Natural killer cell treated with Interleukin-12 subunit alpha and Interleukin-12 subunit beta and Interleukin-15 and Interleukin-18, amount 100 ng/mL, for 72 hours (primary cell): ENCODE measurements at regions not wholly inside any gene's neighbourhood (a gene's known extent, or its start where the extent isn't known, plus 50 kb on each side); places are given as distances from the start of the nearest gene placed in this dataset.
A peak's percentile ranks its signal among the peaks of the same experiment; 100 is the strongest.

Source experiments
- ATAC-seq, 2 donors: fragments of 150-1000 bp; cut with Tn5 transposase in 1 of 2; sonication (Bioruptor Pico), chemical (Tn5 transposase) in 1 of 2; 2 replicates each; pipeline ENCODE4 v1.10.0; 2021
- DNase-seq: peaks from one replicate; pipeline ENCODE4 v3.0.0; 2022; ENCODE audit warnings: low spot score
- H3K27ac Mint-ChIP-seq, 2 donors: 1 replicate in 1 of 2; 2 replicates in 1 of 2; pipeline ENCODE4 v1.8.0; 2022; ENCODE audit warnings: mixed read lengths in 2 of 2, mild to moderate bottlenecking in 1 of 2, moderate library complexity in 1 of 2
- H3K27me3 Mint-ChIP-seq, 2 donors: 1 replicate in 1 of 2; 2 replicates in 1 of 2; pipeline ENCODE4 v1.8.0; 2022; ENCODE audit warnings: mixed read lengths in 2 of 2
- H3K36me3 Mint-ChIP-seq: one replicate; pipeline ENCODE4 v1.8.0; 2022; ENCODE audit warnings: mixed read lengths
- H3K4me1 Mint-ChIP-seq, 2 donors: 1 replicate in 1 of 2; 2 replicates in 1 of 2; pipeline ENCODE4 v1.8.0; 2022; ENCODE audit warnings: low read depth in 2 of 2, mixed read lengths in 2 of 2, mild to moderate bottlenecking in 1 of 2
- H3K4me3 Mint-ChIP-seq: one replicate; pipeline ENCODE4 v1.8.0; 2022; ENCODE audit warnings: mixed read lengths
- H3K9me3 Mint-ChIP-seq: 2 replicates; pipeline ENCODE4 v1.8.0; 2022; ENCODE audit warnings: mixed read lengths

DNA sequence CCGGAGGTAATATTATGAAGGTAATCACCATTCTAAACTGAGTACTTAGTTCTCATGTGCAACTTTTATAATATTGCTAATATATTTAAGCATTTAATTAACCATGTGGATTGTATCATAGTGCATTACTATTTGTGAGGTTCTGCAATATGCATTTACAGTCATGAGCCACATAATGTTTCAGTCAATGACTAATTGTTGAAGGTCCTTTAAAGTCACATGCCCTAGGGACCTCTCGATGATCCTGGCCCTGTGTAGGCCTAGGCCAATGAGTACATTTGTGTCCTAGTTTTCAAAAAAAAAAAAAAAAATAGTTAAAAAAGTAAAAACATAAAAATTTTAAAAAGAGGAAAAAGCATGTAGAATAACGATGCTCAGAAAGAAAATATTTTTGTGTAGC lies 298.0 kb downstream of the DSEL start:
- Mint-ChIP-seq H3K9me3 (no peaks in the 10 kb centered on the region), H3K27me3 (peaks cover 0 to 4% of the 10 kb centered on the region in 2 donors), H3K36me3 (no peaks in the 10 kb centered on the region), H3K4me1 (no peaks in the 10 kb centered on the region), H3K4me3 (no peak overlapping the region), H3K27ac (no peak overlapping the region)
- no peak for ATAC-seq
- no peak for DNase-seq

DNA sequence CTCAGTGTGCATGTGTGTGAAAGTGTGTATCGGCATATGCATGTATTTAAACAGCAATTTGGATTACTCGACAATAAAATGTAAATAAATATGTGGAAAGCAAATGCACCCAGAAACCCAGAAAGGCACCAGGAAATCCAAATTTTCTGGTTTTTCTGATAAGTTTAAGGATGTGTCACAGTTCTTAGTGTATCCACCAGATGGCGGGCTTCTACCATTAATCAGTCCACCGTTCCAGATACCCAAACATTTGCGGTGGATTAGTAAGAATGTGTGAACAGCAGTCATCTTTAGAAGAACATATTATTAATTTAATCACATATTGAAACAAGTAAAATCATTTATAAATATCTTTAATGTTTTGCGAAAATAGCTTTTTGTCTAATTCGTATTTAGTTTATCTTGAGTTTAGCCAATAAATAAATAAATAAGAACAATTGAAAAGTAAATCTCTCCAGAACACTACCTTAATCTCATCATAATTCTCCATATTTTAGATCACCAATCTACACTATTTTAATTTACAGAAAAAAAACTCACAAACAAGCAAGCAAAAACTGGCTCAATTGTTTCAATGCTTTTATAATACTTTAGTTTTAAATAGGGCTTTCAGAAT lies 298.9 kb downstream of the DSEL start:
- H3K9me3 Mint-ChIP-seq: no peaks in the 10 kb centered on the region
- ATAC-seq (peak in 1 of 2 donors; percentile 72), DNase-seq (peak; percentile 59)
- H3K27me3 Mint-ChIP-seq: peaks cover 0 to 4% of the 10 kb centered on the region in 2 donors
- no peaks in the 10 kb centered on the region for H3K4me1 Mint-ChIP-seq
- no peaks in the 10 kb centered on the region for H3K36me3 Mint-ChIP-seq
- H3K27ac Mint-ChIP-seq: no peak overlapping the region
- no peak overlapping the region for H3K4me3 Mint-ChIP-seq

DNA sequence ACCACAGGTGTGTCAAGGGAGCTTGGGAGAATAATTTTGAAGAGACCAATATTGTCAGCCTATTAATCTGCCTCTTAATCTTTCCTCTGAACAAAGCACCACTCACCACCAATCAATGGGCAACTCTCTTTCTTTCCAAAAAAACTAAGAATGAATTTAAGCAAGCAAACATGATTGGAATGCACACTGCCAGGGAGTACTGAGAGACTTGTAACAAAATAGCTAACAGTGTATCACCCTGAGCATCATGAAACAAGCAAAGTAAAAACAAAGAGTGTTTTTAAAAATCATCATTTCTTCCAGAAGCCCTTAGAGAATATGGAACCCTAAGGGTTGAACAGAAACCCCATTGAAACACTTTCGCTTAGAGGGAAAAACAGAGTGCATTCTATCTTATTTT lies 299.7 kb downstream of the DSEL start:
- ATAC-seq (no peak), DNase-seq (no peak)
- H3K36me3 Mint-ChIP-seq: no peaks in the 10 kb centered on the region
- H3K4me3 Mint-ChIP-seq: no peak overlapping the region
- no peak overlapping the region for H3K27ac Mint-ChIP-seq
- H3K9me3 Mint-ChIP-seq: no peaks in the 10 kb centered on the region
- H3K27me3 Mint-ChIP-seq: peaks cover 0 to 4% of the 10 kb centered on the region in 2 donors
- no peaks in the 10 kb centered on the region for H3K4me1 Mint-ChIP-seq

DNA sequence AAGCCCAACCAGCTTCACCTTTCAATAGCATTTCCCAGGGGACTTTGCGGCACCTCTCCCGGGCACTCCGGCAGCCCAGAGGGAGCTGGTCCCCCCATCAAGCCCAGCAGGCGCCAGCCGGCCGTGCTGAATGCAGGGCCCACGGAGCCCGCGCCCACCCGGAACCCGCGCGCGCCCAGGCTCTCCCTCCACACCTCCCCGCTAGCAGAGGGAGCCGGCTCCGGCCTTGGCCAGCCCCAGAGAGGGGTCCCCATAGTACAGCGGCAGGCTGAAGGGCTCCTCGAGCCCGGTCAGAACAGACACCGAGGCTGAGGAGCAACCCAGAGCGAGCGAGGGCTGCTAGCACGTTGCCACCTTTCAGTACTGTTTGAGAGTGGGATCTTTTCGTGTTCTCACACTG lies 300.8 kb downstream of the DSEL start:
- H3K9me3 Mint-ChIP-seq: no peaks in the 10 kb centered on the region
- no peaks in the 10 kb centered on the region for H3K27me3 Mint-ChIP-seq

DNA sequence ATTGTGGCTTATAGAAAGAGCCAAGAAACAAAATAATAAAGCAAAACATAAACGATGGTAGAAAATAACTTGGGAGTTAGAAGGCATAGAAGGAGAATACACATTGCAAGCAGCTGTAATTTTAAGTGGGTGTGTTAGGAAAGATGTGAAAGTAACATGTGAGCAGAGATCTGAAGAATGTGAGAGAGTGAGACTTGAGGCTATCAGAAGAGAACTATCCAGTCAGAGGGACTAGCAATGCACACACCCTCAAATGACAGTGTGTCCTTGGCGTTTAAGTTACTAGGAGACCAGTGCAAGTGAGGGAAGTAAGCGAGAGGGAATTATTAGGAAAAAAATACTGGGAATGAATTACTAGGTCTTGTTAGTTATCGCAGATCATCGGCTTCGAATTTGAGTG lies 304.9 kb downstream of the DSEL start:
- no peaks in the 10 kb centered on the region for H3K36me3 Mint-ChIP-seq
- ATAC-seq (no peak), DNase-seq (no peak)
- H3K27ac Mint-ChIP-seq: no peak overlapping the region
- H3K9me3 Mint-ChIP-seq: no peaks in the 10 kb centered on the region
- no peak overlapping the region for H3K4me3 Mint-ChIP-seq
- no peaks in the 10 kb centered on the region for H3K27me3 Mint-ChIP-seq
- no peaks in the 10 kb centered on the region for H3K4me1 Mint-ChIP-seq

More for the DNA sequence above, 300.8 kb downstream of the DSEL start:
- no peak for ATAC-seq
- Mint-ChIP-seq H3K36me3 (no peaks in the 10 kb centered on the region), H3K27ac (no peak overlapping the region), H3K4me1 (no peaks in the 10 kb centered on the region), H3K4me3 (no peak overlapping the region)
- DNase-seq: no peak

DNA sequence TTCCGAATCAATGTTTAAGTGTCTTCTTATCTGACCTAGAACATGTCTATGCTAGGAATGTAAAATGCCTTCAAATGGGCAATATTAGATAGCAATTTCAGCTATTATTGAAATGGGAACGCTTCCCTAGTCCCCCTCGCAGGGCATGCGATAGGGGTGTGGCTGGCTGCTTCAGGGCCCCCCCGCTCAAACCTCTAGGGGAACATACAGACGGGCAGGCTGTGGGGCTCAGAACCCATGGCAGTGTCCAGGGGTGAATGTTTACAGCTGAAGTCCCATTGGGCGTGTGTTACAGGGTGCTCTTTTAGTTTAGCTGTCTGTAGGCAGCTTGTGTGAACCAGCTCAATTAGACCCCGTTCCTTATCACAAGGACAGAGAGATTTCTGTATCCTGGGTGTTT lies 315.9 kb downstream of the DSEL start:
- Mint-ChIP-seq H3K4me1 (no peaks in the 10 kb centered on the region), H3K27me3 (no peaks in the 10 kb centered on the region), H3K27ac (no peak overlapping the region), H3K36me3 (no peaks in the 10 kb centered on the region), H3K9me3 (no peaks in the 10 kb centered on the region), H3K4me3 (no peak overlapping the region)
- ATAC-seq (no peak), DNase-seq (no peak)

DNA sequence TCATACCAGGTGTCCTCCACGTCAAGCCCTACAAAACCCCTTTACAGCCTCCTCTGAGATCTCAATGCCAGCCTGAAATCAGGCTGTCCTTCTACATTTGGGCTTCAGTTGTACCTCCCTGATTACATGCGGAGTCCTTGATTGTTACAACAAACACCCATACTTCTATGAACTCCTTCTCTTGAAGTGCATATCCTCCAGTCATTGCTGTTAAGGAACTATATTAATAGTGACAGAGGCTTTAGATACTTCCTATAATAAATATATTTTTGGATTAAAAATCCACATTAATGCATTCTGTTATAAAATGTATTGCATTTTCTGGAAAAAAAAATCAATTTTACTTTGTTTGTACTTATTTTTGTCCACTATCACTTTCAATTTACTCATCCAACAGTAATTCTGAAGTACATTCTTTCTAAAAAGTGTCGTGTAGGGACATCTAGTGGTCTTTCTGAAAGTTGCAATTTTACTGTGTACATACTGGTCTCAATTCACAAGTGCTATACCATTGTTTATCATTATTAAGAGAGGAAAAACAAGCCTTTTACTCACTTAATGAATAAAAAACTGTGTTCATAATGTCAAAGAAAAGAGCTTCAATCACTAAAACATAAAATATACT lies 316.4 kb downstream of the DSEL start:
- Mint-ChIP-seq H3K27me3 (no peaks in the 10 kb centered on the region), H3K36me3 (no peaks in the 10 kb centered on the region), H3K27ac (no peak overlapping the region), H3K4me3 (no peak overlapping the region), H3K9me3 (no peaks in the 10 kb centered on the region), H3K4me1 (no peaks in the 10 kb centered on the region)
- DNase-seq (no peak), ATAC-seq (no peak)

DNA sequence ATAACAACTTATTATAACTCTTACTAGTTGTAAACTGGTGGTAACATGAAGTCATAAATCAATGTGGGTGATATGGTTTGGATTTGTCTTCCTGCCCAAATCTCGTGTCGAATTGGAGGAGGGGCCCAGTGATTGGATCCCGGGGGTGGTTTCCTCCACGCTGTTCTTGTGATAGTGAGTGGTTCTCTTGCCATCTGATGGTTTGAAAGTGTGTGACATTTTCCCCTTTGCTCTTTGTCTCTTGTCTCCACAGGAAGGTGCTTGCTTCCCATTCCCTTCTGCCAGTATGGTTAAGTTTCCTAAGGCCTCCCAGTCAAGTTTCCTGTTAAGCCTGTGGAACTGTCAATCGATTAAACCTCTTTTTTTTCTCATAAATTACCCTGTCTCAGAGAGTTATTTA lies 321.6 kb downstream of the DSEL start:
- DNase-seq (no peak), ATAC-seq (no peak)
- no peak overlapping the region for H3K27ac Mint-ChIP-seq

DNA sequence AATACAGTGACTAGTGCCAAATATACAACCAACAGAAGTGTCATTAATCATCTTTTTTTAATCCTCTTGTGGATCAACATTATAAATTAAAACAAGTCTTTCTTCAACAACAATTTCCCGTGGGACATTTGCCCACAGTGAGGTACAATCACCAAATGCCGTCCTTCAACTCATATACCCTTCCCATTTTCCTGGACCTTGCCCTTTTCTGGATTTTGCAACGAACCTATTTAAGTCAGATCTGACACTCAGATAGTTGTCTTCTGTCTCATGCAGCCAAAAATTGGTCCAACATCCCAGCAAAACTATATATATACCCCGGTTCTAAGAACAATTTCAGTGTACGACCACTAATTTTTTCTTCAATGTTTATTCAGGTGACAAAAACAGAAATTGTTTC lies 324.0 kb downstream of the DSEL start:
- H3K36me3 Mint-ChIP-seq: no peaks in the 10 kb centered on the region
- no peaks in the 10 kb centered on the region for H3K4me1 Mint-ChIP-seq
- DNase-seq (no peak), ATAC-seq (no peak)
- H3K4me3 Mint-ChIP-seq: no peak overlapping the region
- no peak overlapping the region for H3K27ac Mint-ChIP-seq
- H3K9me3 Mint-ChIP-seq: no peaks in the 10 kb centered on the region
- H3K27me3 Mint-ChIP-seq: no peaks in the 10 kb centered on the region

More for the DNA sequence above, 321.6 kb downstream of the DSEL start:
- Mint-ChIP-seq H3K4me1 (no peaks in the 10 kb centered on the region), H3K9me3 (no peaks in the 10 kb centered on the region), H3K4me3 (no peak overlapping the region), H3K27me3 (no peaks in the 10 kb centered on the region), H3K36me3 (no peaks in the 10 kb centered on the region)

DNA sequence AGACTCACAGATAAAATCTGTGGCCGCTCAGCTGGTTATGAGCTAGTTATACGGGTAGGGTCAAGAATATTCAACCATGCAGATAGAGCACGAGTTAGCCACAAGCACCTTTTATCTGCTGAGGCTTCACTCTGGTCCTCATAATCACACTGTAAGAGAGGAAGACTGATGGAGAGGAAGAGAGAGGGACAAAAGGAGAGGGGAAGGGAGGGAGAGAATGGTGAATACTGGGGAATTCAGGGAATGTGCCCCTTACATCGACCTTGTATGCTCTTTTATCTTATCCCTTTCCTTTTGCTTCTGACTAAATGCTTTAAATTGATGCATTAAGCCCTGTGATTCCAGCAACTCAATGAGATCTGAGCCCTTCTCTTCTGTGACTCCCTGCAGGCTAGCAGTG lies 333.1 kb downstream of the DSEL start:
- Mint-ChIP-seq H3K27me3 (no peaks in the 10 kb centered on the region), H3K36me3 (no peaks in the 10 kb centered on the region), H3K4me3 (no peak overlapping the region), H3K9me3 (peaks cover 5% of the 10 kb centered on the region), H3K27ac (no peak overlapping the region), H3K4me1 (no peaks in the 10 kb centered on the region)
- DNase-seq (no peak), ATAC-seq (no peak)

DNA sequence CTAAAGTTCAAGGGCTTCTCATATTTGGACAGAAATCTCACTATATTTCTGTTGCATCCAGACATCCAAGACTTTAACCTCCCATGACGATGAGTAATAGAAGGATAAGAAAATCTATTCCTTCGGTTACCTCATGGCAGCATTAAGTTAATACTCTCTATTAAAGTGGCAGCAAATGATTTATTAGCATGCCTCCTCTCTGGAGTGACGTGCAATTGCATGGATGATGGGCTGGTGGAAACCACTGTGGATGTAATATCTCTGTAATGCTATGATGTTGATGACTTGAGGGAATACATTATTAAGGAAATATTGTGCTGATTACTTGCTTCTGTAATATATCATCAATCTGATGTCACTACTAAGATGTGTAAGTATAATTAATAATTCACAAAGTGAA lies 336.8 kb downstream of the DSEL start:
- ATAC-seq: no peak
- peaks cover 11% of the 10 kb centered on the region for H3K9me3 Mint-ChIP-seq
- H3K4me3 Mint-ChIP-seq: no peak overlapping the region
- DNase-seq: no peak
- no peak overlapping the region for H3K27ac Mint-ChIP-seq
- no peaks in the 10 kb centered on the region for H3K27me3 Mint-ChIP-seq
- H3K4me1 Mint-ChIP-seq: no peaks in the 10 kb centered on the region
- no peaks in the 10 kb centered on the region for H3K36me3 Mint-ChIP-seq

DNA sequence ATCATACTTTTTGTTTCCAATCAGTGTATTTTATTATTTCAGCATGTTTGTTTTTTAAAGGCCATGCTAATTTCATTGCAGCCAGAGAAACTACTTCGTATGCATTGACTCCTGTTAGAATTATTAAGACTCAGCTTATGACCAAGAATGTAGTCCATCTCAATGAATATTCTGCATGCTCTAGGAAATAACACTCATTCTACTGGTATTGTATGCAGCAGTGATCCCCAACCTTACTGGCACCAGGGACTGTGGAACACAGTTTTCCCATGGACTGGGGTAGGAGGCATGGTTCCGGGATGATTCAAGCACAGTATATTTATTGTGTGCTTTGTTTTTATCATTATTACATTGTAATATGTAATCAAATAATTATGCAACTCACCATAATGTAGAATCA lies 356.9 kb downstream of the DSEL start:
- peaks cover 7% of the 10 kb centered on the region for H3K9me3 Mint-ChIP-seq
- H3K27ac Mint-ChIP-seq: no peak overlapping the region
- H3K36me3 Mint-ChIP-seq: no peaks in the 10 kb centered on the region
- DNase-seq (no peak), ATAC-seq (no peak)
- no peaks in the 10 kb centered on the region for H3K27me3 Mint-ChIP-seq
- H3K4me3 Mint-ChIP-seq: no peak overlapping the region
- no peaks in the 10 kb centered on the region for H3K4me1 Mint-ChIP-seq

DNA sequence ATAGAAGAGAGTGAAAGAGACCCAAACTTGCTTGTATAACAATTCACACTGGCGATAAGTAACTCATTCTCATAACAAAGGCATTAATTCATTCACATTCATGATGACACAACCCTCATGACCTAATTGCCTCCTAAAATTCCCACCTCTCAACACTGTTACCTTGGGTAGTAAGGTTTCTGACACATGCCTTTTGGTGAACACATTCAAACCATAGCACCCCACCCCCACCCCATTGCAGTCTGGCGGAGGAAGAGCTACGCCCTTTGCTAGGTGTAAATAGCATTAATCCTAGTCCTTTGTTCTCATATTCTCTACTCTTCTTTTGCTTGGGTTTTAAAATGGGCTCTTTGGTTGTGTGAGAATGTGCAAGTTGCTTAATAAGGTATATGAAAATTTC lies 361.5 kb downstream of the DSEL start:
- Mint-ChIP-seq H3K4me3 (no peak overlapping the region), H3K4me1 (no peaks in the 10 kb centered on the region)

DNA sequence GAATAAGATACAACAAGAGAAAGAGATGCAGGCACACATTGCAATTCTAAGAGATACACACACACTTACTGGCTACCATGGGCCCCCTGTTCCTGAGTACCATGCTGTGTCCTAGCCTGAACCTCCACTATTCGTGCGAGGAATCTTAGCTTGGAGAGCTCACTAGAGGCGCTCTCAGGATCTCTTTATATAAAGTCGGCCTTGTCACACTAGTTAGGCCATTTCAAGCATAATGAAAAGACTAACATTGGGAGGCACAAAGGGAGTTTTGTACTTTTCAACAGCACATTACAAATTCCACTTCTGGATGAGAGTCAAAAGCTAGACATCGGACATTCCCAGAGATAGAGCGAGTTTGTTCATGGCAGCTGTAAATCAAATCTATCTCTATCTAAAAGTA lies 365.2 kb downstream of the DSEL start:
- no peaks in the 10 kb centered on the region for H3K36me3 Mint-ChIP-seq

More for the DNA sequence above, 361.5 kb downstream of the DSEL start:
- DNase-seq (no peak), ATAC-seq (no peak)
- no peaks in the 10 kb centered on the region for H3K27me3 Mint-ChIP-seq
- H3K9me3 Mint-ChIP-seq: peaks cover 9% of the 10 kb centered on the region
- H3K27ac Mint-ChIP-seq: no peak overlapping the region
- H3K36me3 Mint-ChIP-seq: no peaks in the 10 kb centered on the region

More for the DNA sequence above, 365.2 kb downstream of the DSEL start:
- ATAC-seq: no peak
- Mint-ChIP-seq H3K27me3 (no peaks in the 10 kb centered on the region), H3K4me1 (no peaks in the 10 kb centered on the region), H3K9me3 (peaks cover 9% of the 10 kb centered on the region), H3K4me3 (no peak overlapping the region), H3K27ac (no peak overlapping the region)
- no peak for DNase-seq
